Omental fat pad (tissue), 3 donors: ENCODE measurements at regions not wholly inside any gene's neighbourhood (a gene's known extent, or its start where the extent isn't known, plus 50 kb on each side); places are given as distances from the start of the nearest gene placed in this dataset.

Experiments
- ATAC-seq: fragments of 150-250 bp; one replicate; pipeline ENCODE4 v1.9.1; 2016; ENCODE audit warnings: mild to moderate bottlenecking, moderate library complexity; ENCODE audit not compliant: low FRiP score
- DNase-seq: peaks from one replicate; pipeline ENCODE4 v3.0.0-alpha.2; 2019; ENCODE audit warnings: low spot score
- TF ChIP-seq, protein P1 (sequence below), 3 donors: fragments of 450-650 bp; IDR thresholded peaks; one replicate each; pipeline ENCODE4 v1.5.1; 2016 to 2017; ENCODE audit warnings: antibody characterized with exemption in 3 of 3, mild to moderate bottlenecking in 3 of 3, moderate library complexity in 2 of 3

DNA sequence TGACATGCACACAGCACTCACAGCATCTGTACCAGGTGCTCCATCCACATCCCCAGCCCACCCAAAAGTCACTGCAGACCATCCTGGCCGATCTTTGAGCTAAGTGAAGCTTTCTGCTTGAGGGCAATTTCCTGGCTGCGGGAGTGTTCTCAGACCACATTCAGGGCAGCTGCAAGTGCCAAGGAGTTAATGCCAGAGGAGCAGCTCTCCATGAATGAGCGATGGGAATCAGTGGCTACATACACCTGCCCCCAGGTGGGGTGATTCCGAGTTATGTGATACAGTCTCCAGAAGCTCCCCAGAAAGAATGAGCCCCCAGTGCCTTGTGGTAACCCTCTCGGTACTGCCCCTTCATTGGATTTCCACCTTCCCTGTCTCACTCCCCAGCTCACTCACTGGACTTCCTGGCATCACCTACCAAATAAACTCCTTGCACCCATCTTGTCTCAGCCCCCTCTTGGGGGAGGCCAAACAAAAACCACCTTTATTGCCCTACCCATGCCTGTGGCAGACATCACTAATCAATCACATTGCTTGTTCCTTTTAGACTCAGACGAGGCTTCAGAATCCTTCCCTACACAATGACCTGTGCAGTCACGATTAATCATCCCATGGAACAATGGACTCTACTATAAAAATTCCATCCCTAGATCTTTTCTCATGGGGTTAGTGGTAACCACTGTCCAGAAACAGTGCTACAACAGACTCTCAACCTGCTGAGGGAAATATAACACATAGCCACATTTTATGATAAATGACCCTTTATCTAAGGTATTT, 121.1 kb downstream of the IRX5 start:
- no peak for ATAC-seq
- TF ChIP-seq, protein P1, sequence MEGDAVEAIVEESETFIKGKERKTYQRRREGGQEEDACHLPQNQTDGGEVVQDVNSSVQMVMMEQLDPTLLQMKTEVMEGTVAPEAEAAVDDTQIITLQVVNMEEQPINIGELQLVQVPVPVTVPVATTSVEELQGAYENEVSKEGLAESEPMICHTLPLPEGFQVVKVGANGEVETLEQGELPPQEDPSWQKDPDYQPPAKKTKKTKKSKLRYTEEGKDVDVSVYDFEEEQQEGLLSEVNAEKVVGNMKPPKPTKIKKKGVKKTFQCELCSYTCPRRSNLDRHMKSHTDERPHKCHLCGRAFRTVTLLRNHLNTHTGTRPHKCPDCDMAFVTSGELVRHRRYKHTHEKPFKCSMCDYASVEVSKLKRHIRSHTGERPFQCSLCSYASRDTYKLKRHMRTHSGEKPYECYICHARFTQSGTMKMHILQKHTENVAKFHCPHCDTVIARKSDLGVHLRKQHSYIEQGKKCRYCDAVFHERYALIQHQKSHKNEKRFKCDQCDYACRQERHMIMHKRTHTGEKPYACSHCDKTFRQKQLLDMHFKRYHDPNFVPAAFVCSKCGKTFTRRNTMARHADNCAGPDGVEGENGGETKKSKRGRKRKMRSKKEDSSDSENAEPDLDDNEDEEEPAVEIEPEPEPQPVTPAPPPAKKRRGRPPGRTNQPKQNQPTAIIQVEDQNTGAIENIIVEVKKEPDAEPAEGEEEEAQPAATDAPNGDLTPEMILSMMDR (IDR thresholded peaks at IDR 0.05), result no peak
- DNase-seq, result no peak

DNA sequence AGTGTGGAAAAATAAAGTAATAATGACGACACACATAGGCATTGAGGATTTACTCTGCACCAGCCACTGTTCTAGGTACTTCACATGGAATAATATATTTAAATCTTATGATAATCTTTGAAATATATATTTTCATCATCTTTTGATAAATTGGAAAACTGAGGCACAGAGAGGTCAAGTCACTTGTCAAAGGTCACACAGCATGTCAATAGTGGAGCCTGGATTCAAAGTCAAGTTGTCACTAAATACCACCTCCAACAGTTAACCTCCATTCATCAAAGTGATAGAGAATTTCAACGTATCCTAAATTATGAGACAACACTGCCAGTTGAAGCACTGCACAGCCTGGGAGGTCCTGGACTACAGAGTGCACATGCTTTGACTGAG, 121.7 kb downstream of the IRX5 start:
- ATAC-seq (no peak), DNase-seq (no peak)
- TF ChIP-seq, protein P1 (IDR thresholded peaks at IDR 0.05), result no peak

DNA sequence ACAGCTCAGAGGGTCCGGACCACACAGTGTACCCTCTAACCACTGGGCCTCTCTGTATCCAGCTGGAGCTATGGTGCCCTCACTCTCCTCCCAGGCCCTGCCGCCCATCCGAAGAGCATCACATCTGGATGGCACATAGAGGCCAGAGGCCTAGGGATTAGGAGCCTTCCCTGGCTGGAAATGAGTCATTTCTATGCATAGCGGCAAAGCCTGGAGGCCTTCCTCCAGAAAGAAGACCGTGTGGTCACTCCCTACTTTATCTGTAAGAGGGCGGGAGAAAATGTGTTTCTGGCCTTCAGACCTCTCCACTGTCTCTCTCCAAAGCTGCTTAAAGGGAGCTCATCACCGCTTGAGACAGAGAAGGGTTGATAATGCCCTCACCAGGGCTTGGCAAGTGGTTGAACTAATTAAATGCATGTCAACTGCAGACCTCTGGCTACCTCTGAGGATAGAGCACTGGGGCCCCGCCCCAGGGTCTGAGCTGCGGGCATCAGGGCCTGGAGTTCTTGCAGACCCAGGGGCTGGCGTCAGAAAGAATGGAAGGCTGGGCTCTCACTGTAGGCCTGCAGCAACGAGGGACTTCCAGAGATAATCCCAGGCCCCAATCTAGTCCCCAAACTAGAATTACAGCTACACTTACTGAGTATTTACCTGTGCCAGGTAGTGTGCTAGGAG, 122.2 kb downstream of the IRX5 start:
- no peak for DNase-seq
- TF ChIP-seq, protein P1 (IDR thresholded peaks at IDR 0.05), result no peak
- ATAC-seq, result no peak

DNA sequence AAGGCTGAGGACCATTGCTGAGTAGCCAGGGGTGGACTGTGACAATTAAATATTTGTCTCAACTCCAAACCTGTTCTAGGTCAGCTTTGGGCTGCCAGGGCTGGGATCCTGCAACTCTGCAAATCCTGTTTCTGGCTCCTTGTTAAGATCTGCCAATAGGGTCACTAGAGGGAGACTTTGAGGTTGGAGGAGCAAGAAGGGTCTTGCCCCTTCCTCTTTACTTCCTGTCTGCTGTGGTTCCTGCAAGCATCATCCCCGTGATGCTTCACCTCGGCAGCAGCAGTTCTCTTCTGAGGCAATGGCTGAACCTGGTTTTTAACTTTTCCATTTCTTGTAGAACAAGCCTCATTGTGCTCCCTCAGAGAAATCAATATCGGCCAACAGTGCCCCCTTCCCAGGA, 124.6 kb downstream of the IRX5 start:
- no peak for DNase-seq
- no peak for ATAC-seq
- TF ChIP-seq, protein P1 (IDR thresholded peaks at IDR 0.05), result no peak

DNA sequence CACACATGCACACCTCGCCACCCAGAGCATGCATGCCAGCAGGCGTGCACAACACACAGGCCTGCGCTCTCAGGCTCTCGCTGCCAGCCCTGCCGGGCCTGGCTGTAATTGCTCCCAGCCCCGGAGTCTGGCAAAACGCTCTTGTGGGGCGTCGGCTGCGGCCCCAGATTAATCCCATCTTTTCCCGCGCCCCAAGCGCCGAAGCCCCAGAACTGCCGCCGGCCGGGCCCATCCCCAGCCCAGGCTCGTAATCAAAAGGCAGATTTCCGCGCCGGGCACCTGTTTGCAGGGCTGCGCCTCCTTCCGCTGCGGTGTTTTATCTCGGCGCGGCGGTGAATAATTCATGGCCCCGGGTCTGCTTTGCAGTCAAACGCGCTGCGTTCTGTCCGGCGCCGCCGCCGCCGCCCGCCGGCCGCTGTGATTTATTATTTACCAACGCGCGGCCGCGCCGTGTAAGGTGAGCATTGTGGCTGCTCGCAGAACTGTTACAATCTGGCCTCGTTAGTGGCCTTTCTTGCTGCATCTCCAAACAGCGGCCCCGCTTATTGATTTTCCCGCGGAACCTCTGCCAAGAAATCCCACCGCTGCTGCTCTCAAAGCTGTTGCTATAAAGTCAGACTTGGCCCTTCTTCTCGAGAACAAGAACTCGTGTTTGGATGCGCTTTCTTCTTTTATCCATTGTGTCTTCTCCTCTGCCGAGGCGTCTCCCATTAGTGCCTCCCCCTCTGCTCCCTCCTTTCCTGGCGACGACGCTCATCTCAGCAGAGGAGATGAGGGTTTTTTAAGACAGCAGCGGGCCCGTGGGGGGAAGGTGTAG, 126.1 kb downstream of the IRX5 start:
- ATAC-seq (no peak), DNase-seq (no peak)
- TF ChIP-seq, protein P1 (IDR thresholded peaks at IDR 0.05), result no peak

DNA sequence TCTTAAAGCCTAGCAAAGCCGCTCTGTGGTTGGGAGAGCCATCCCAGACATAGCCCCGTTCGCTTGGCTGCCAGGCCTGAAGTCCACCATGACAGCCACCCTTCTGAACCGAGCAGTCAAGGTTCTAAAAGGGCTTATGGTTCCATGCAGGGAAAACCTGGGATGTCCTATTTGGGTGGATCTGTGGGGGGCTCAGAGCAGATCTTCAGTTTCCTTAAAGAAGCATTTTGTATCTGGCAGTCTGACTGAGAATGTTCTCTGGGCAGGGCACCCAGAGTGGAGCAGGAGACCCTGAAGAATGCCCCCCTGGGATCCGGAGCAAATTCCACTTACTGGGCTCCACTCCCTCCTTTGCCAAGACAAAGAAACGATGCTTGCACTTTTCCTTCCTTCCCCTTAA, 127.2 kb downstream of the IRX5 start:
- no peak for DNase-seq
- TF ChIP-seq, protein P1 (IDR thresholded peaks at IDR 0.05), result no peak

More for the DNA sequence above, 127.2 kb downstream of the IRX5 start:
- no peak for ATAC-seq
